CD8-positive, alpha-beta memory T cell (primary cell): ENCODE measurements at regions not wholly inside any gene's neighbourhood (a gene's known extent, or its start where the extent isn't known, plus 50 kb on each side); places are given as distances from the start of the nearest gene placed in this dataset.

ENCODE experiments used
- CTCF ChIA-PET: fragments of 350-600 bp; sonication (Branson Sonifier 250); formaldehyde crosslinking; loops from one replicate; lab custom pipeline; 2021; ENCODE audit warnings: antibody characterized with exemption; lab: Charles Lee
- POLR2A ChIA-PET: fragments of 350-600 bp; sonication (Branson Sonifier 250); formaldehyde crosslinking; loops from one replicate; lab custom pipeline; 2021; ENCODE audit warnings: antibody characterized with exemption; lab: Charles Lee
- DNase-seq, 5 donors: peaks; one replicate each; pipeline versions ENCODE4 v3.0.0 to v3.0.0-alpha.2; 2020 to 2022; ENCODE audit warnings: mixed read lengths in 1 of 5
- H3K27ac ChIP-seq: one replicate; pipeline ENCODE4 v1.7.0; 2013; ENCODE audit warnings: low read depth, mild to moderate bottlenecking, low read length, moderate library complexity
- H3K27me3 ChIP-seq: 2 replicates; pipeline ENCODE4 v1.7.0; 2013; ENCODE audit warnings: low read length, mild to moderate bottlenecking; ENCODE audit not compliant: insufficient read depth, poor library complexity, severe bottlenecking
- H3K36me3 ChIP-seq: 2 replicates; pipeline ENCODE4 v1.7.0; 2013; ENCODE audit warnings: mild to moderate bottlenecking, low read length, moderate library complexity; ENCODE audit not compliant: insufficient read depth
- H3K4me1 ChIP-seq: 2 replicates; pipeline ENCODE4 v1.7.0; 2013; ENCODE audit warnings: mild to moderate bottlenecking, low read length, moderate library complexity; ENCODE audit not compliant: insufficient read depth
- H3K4me3 ChIP-seq: 2 replicates; pipeline ENCODE4 v1.7.0; 2013; ENCODE audit warnings: mild to moderate bottlenecking, low read length
- H3K9me3 ChIP-seq: 2 replicates; pipeline ENCODE4 v1.7.0; 2013; ENCODE audit warnings: mild to moderate bottlenecking, low read length
- H3K27ac Mint-ChIP-seq, 8 donors: one replicate each; pipeline ENCODE4 v1.8.0; 2020 to 2021; ENCODE audit warnings: mixed read lengths in 8 of 8, mild to moderate bottlenecking in 6 of 8, inconsistent platforms in 3 of 8, moderate library complexity in 3 of 8
- H3K27me3 Mint-ChIP-seq, 2 donors: one replicate each; pipeline ENCODE4 v1.8.0; 2020 to 2021; ENCODE audit warnings: mixed read lengths in 2 of 2, mild to moderate bottlenecking in 1 of 2, moderate library complexity in 1 of 2
- H3K36me3 Mint-ChIP-seq, 3 donors: one replicate each; pipeline ENCODE4 v1.8.0; 2020 to 2021; ENCODE audit warnings: mixed read lengths in 3 of 3, inconsistent platforms in 1 of 3, mild to moderate bottlenecking in 1 of 3
- H3K4me1 Mint-ChIP-seq, 3 donors: one replicate each; pipeline ENCODE4 v1.8.0; 2020 to 2021; ENCODE audit warnings: mixed read lengths in 3 of 3, inconsistent platforms in 1 of 3, mild to moderate bottlenecking in 1 of 3
- H3K4me3 Mint-ChIP-seq, 7 donors: one replicate each; pipeline ENCODE4 v1.8.0; 2020 to 2021; ENCODE audit warnings: mixed read lengths in 7 of 7, mild to moderate bottlenecking in 6 of 7, moderate library complexity in 4 of 7, inconsistent platforms in 2 of 7
- H3K9me3 Mint-ChIP-seq, 5 donors: one replicate each; pipeline ENCODE4 v1.8.0; 2020 to 2022; ENCODE audit warnings: mixed read lengths in 5 of 5, mild to moderate bottlenecking in 3 of 5, moderate library complexity in 2 of 5, inconsistent platforms in 1 of 5

DNA sequence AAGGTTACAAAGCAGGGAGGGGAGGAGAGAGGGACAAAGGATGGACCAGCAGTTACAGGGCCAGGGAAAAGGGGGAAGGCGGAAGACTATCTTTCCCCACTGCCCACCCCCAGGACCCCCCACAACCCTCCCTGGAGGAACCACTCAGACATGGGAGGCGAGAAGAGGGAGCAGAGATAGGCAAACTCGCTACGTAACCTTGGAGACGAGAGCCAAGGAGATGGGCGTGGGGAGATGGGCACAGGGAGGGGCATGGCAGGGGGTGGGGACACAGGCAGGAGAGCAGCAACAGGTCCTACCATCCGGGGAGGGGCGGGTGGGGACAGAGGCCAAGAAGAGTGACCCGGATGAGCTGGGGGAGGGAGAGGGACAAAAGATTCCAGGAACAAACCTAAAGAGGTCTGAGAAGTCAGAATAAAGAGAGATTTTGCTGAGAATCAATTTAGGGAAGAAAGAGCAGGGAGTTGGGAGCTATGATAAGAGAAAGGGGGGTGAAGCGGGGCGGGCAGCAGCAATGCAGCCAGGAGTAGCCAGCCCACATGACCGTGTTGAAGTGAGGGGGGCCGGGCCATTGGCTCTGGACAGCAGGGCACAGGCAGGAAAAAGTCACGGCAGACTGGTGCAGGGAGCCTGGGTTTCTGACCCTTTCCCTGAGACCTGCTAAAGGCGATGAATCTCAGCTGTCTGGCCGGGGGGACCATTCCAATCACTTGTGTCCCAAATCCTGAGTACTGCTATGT is 128.4 kb downstream of the BUD13 start:
- Histone ChIP-seq H3K4me3 (no peak overlapping the region), H3K27ac (no peak overlapping the region), H3K4me1 (no peaks in the 10 kb centered on the region), H3K36me3 (no peaks in the 10 kb centered on the region), H3K27me3 (no peaks in the 10 kb centered on the region), H3K9me3 (no peaks in the 10 kb centered on the region)
- POLR2A ChIA-PET = no interaction called here
- DNase-seq = no peak
- CTCF ChIA-PET = no interaction called here
- H3K4me3 Mint-ChIP-seq = no peak overlapping the region
- no peaks in the 10 kb centered on the region for H3K4me1 Mint-ChIP-seq
- H3K27me3 Mint-ChIP-seq = peaks cover 4 to 13% of the 10 kb centered on the region in 2 donors
- no peaks in the 10 kb centered on the region for H3K36me3 Mint-ChIP-seq
- peaks cover 0 to 1% (median 0%) of the 10 kb centered on the region in 5 donors for H3K9me3 Mint-ChIP-seq
- no peak overlapping the region for H3K27ac Mint-ChIP-seq

DNA sequence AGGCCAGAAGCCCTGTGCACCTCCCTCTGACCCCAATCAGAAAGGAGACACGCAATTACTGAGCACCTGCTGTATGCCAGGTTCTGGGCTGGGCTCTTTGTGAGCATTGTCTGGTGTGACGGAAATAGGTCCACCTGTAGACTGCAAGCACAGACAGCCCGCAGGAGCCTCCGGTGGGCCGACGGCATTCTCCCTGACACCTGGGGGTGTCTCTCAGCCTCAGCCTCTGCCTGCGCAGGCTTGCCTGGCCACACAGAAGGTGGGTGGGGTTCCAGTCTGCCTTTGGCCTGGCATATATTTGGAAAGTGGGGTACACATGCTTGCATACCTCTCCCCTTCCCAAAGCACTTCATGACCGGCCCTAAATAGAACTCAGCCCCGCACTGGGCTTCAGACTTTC is 129.3 kb downstream of the BUD13 start:
- no peak overlapping the region for H3K4me3 Mint-ChIP-seq
- H3K27ac Mint-ChIP-seq = no peak overlapping the region
- CTCF ChIA-PET = no interaction called here

DNA sequence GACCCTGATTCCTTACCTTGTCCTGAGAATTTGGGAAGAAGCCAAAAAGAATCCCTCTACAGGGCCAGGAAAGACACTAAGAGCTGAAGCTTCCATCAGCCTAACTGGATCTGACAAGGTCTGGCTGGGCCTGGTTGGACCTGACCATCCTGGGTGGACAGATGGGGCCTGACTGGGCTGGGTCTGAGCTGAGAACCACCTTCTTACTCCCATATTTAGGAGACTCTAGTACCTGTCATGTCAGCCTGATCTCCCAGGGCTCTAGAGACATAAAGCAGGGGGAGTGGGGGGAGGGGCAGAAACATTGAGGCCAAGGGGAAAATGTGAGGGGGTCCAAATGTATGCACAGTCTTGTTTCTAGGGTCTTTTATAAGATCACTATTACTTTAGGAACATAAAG is 129.9 kb downstream of the BUD13 start:
- peaks cover 4 to 9% of the 10 kb centered on the region in 2 donors for H3K27me3 Mint-ChIP-seq
- peaks cover 0 to 1% (median 0%) of the 10 kb centered on the region in 5 donors for H3K9me3 Mint-ChIP-seq
- H3K36me3 Mint-ChIP-seq = no peaks in the 10 kb centered on the region
- CTCF ChIA-PET = no interaction called here
- Histone ChIP-seq H3K27ac (no peak overlapping the region), H3K4me1 (no peaks in the 10 kb centered on the region), H3K9me3 (no peaks in the 10 kb centered on the region), H3K36me3 (no peaks in the 10 kb centered on the region), H3K27me3 (no peaks in the 10 kb centered on the region), H3K4me3 (no peak overlapping the region)
- POLR2A ChIA-PET = no interaction called here
- H3K27ac Mint-ChIP-seq = no peak overlapping the region
- no peaks in the 10 kb centered on the region for H3K4me1 Mint-ChIP-seq
- no peak for DNase-seq
- no peak overlapping the region for H3K4me3 Mint-ChIP-seq

More for the DNA sequence above, 129.3 kb downstream of the BUD13 start:
- no peaks in the 10 kb centered on the region for H3K9me3 ChIP-seq
- H3K36me3 ChIP-seq = no peaks in the 10 kb centered on the region
- no peaks in the 10 kb centered on the region for H3K27me3 ChIP-seq
- H3K36me3 Mint-ChIP-seq = no peaks in the 10 kb centered on the region
- no peaks in the 10 kb centered on the region for H3K4me1 ChIP-seq
- peaks cover 4 to 13% of the 10 kb centered on the region in 2 donors for H3K27me3 Mint-ChIP-seq
- POLR2A ChIA-PET = no interaction called here
- no peaks in the 10 kb centered on the region for H3K4me1 Mint-ChIP-seq
- no peak overlapping the region for H3K27ac ChIP-seq
- no peak for DNase-seq
- peaks cover 0 to 1% (median 0%) of the 10 kb centered on the region in 5 donors for H3K9me3 Mint-ChIP-seq
- H3K4me3 ChIP-seq = no peak overlapping the region

- ChIA-PET POLR2A (no interaction called here), CTCF (interaction anchor here (1.1 kb wide), 1 partner anchor 10 kb away, joined by 3 read pairs; no protein-coding TSS in a partner anchor)
- Histone ChIP-seq H3K9me3 (no peaks in the 10 kb centered on the region), H3K4me3 (no peak overlapping the region), H3K36me3 (no peaks in the 10 kb centered on the region), H3K27me3 (no peaks in the 10 kb centered on the region), H3K4me1 (no peaks in the 10 kb centered on the region), H3K27ac (no peak overlapping the region)
- no peak for DNase-seq
- H3K9me3 Mint-ChIP-seq = peaks cover 0 to 1% (median 0%) of the 10 kb centered on the region in 5 donors
- peaks cover 4 to 9% of the 10 kb centered on the region in 2 donors for H3K27me3 Mint-ChIP-seq
- no peak overlapping the region for H3K27ac Mint-ChIP-seq
- H3K36me3 Mint-ChIP-seq = no peaks in the 10 kb centered on the region
- H3K4me1 Mint-ChIP-seq = no peaks in the 10 kb centered on the region
- no peak overlapping the region for H3K4me3 Mint-ChIP-seq
These were observed 130.3 kb downstream of the BUD13 start for GRCh38 chr11:116642481-116642880.

- Mint-ChIP-seq H3K4me3 (no peak overlapping the region), H3K4me1 (no peaks in the 10 kb centered on the region), H3K27ac (no peak overlapping the region), H3K36me3 (no peaks in the 10 kb centered on the region), H3K27me3 (peaks cover 2 to 10% of the 10 kb centered on the region in 2 donors), H3K9me3 (peaks cover 0 to 1% (median 0%) of the 10 kb centered on the region in 5 donors)
- H3K4me1 ChIP-seq = no peaks in the 10 kb centered on the region
- H3K9me3 ChIP-seq = no peaks in the 10 kb centered on the region
- CTCF ChIA-PET = interaction anchor here (1.1 kb wide), 1 partner anchor 11 kb away, joined by 3 read pairs; no protein-coding TSS in a partner anchor
- no peak overlapping the region for H3K4me3 ChIP-seq
- H3K27ac ChIP-seq = no peak overlapping the region
- no peaks in the 10 kb centered on the region for H3K27me3 ChIP-seq
- POLR2A ChIA-PET = no interaction called here
- no peak for DNase-seq
- H3K36me3 ChIP-seq = no peaks in the 10 kb centered on the region
These were observed 131.2 kb downstream of the BUD13 start for GRCh38 chr11:116641561-116642045.

DNA sequence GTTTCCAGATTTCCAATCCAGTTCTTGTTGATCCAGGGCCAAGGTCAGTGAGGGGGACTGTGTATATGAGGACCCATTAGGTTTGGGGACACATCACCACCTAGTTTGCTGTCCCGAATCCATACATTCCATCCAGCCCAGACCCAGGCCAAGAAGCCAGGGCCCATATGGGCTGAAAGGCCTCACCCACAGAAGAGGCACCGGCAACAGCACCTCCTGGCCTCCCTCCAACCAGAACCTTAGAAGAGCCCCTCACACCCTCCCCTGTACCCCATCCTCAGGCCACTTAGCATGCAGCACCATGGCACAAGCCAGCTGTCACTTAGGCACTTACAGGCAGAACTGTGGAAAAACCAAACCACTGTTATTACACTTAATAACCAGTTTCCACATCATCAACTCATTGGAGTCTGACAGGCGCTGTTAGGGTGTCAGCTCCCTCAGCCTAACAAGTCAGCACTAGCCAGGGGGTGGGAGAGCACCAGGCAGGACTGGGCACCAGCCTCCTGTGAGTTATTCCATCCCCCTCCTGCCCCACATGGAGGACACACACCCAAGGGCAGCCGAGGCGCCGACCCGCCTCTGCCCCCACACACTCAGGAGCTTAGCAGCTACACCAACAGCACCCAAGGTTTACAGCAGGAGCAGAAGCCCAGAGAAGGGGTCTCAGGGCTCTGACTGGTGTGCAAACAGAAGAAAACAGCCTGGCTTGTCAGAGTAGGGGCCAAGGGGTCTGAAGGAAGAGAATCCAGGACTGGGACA is 132.0 kb downstream of the BUD13 start:
- Mint-ChIP-seq H3K9me3 (peaks cover 0 to 1% (median 0%) of the 10 kb centered on the region in 5 donors), H3K36me3 (no peaks in the 10 kb centered on the region), H3K27ac (peak overlapping the region in 1 of 8 donors; percentile 35), H3K4me1 (no peaks in the 10 kb centered on the region), H3K4me3 (no peak overlapping the region), H3K27me3 (peaks cover 2 to 14% of the 10 kb centered on the region in 2 donors)
- H3K27me3 ChIP-seq = no peaks in the 10 kb centered on the region
- no peak for DNase-seq
- H3K27ac ChIP-seq = no peak overlapping the region
- CTCF ChIA-PET = no interaction called here
- no peaks in the 10 kb centered on the region for H3K4me1 ChIP-seq
- no peaks in the 10 kb centered on the region for H3K36me3 ChIP-seq
- H3K4me3 ChIP-seq = no peak overlapping the region
- POLR2A ChIA-PET = no interaction called here
- no peaks in the 10 kb centered on the region for H3K9me3 ChIP-seq

- Histone ChIP-seq H3K4me1 (no peaks in the 10 kb centered on the region), H3K27ac (no peak overlapping the region), H3K27me3 (no peaks in the 10 kb centered on the region), H3K4me3 (no peak overlapping the region), H3K9me3 (no peaks in the 10 kb centered on the region), H3K36me3 (no peaks in the 10 kb centered on the region)
- POLR2A ChIA-PET = no interaction called here
- H3K36me3 Mint-ChIP-seq = no peaks in the 10 kb centered on the region
- peaks cover 0 to 5% (median 0%) of the 10 kb centered on the region in 5 donors for H3K9me3 Mint-ChIP-seq
- peaks cover 7 to 28% of the 10 kb centered on the region in 2 donors for H3K27me3 Mint-ChIP-seq
- CTCF ChIA-PET = no interaction called here
- H3K4me1 Mint-ChIP-seq = no peaks in the 10 kb centered on the region
- H3K27ac Mint-ChIP-seq = no peak overlapping the region
- no peak for DNase-seq
- no peak overlapping the region for H3K4me3 Mint-ChIP-seq
These were observed 134.3 kb downstream of the BUD13 start for GRCh38 chr11:116638463-116638862.

- Mint-ChIP-seq H3K27me3 (peaks cover 8 to 29% of the 10 kb centered on the region in 2 donors), H3K27ac (no peak overlapping the region), H3K4me3 (no peak overlapping the region), H3K36me3 (no peaks in the 10 kb centered on the region), H3K9me3 (peaks cover 0 to 5% (median 0%) of the 10 kb centered on the region in 5 donors), H3K4me1 (no peaks in the 10 kb centered on the region)
- H3K4me1 ChIP-seq = no peaks in the 10 kb centered on the region
- H3K36me3 ChIP-seq = no peaks in the 10 kb centered on the region
- CTCF ChIA-PET = no interaction called here
- H3K27ac ChIP-seq = no peak overlapping the region
- no peak for DNase-seq
- no peaks in the 10 kb centered on the region for H3K9me3 ChIP-seq
- POLR2A ChIA-PET = no interaction called here
- H3K4me3 ChIP-seq = no peak overlapping the region
- no peaks in the 10 kb centered on the region for H3K27me3 ChIP-seq
These were observed 135.0 kb downstream of the BUD13 start for GRCh38 chr11:116637766-116638165.
